PFSK-1 (cell line): ENCODE measurements at regions not wholly inside any gene's neighbourhood (a gene's known extent, or its start where the extent isn't known, plus 50 kb on each side); places are given as distances from the start of the nearest gene placed in this dataset.

ENCODE experiments used
- POLR2AphosphoS5 ChIP-seq: IDR thresholded peaks from 2 replicates; pipeline ENCODE4 v1.6.1; 2012; ENCODE audit warnings: low read depth, mild to moderate bottlenecking, control low read depth, low read length, moderate library complexity
- TF ChIP-seq, protein P1 (sequence below), 2 experiments: IDR thresholded peaks; 2 replicates each; pipeline versions ENCODE4 v1.6.1 to v1.8.0; 2011 to 2012; ENCODE audit warnings: low read depth in 2 of 2, low read length in 2 of 2, control low read depth in 1 of 2, inconsistent platforms in 1 of 2, mild to moderate bottlenecking in 1 of 2, moderate library complexity in 1 of 2; ENCODE audit not compliant: insufficient read depth in 1 of 2

DNA sequence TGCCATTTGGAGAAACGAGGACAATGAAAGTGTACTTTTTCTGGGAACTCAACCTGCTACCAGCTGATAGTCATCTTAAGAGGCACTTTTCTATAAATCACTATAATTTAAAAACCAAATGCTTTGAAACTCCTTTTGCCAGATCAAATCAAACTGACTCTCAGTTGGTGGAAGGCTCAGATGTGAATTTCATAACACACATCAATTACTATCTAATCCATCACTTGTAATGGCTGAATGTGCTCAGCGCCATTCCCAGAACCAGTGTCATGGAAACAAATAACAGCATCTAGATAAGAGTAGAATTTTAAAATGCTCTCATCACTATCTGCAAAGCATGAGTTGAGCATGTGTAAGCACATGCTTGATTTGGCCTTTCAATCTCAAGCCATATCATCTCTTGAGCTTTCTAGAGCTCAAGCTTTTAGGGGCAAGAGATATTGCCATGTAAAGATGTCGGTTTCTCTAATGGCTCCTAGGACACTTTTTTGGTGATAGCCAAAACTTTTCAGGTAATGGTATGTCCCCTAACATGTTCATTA lies 223.1 kb upstream of the ACVR2A start:
- no peak for TF ChIP-seq POLR2AphosphoS5
- TF ChIP-seq, protein P1, sequence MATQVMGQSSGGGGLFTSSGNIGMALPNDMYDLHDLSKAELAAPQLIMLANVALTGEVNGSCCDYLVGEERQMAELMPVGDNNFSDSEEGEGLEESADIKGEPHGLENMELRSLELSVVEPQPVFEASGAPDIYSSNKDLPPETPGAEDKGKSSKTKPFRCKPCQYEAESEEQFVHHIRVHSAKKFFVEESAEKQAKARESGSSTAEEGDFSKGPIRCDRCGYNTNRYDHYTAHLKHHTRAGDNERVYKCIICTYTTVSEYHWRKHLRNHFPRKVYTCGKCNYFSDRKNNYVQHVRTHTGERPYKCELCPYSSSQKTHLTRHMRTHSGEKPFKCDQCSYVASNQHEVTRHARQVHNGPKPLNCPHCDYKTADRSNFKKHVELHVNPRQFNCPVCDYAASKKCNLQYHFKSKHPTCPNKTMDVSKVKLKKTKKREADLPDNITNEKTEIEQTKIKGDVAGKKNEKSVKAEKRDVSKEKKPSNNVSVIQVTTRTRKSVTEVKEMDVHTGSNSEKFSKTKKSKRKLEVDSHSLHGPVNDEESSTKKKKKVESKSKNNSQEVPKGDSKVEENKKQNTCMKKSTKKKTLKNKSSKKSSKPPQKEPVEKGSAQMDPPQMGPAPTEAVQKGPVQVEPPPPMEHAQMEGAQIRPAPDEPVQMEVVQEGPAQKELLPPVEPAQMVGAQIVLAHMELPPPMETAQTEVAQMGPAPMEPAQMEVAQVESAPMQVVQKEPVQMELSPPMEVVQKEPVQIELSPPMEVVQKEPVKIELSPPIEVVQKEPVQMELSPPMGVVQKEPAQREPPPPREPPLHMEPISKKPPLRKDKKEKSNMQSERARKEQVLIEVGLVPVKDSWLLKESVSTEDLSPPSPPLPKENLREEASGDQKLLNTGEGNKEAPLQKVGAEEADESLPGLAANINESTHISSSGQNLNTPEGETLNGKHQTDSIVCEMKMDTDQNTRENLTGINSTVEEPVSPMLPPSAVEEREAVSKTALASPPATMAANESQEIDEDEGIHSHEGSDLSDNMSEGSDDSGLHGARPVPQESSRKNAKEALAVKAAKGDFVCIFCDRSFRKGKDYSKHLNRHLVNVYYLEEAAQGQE (IDR thresholded peaks at IDR 0.05; ENCODE audit: insufficient read depth in 1 of 2, low read depth in 2 of 2, low read length in 2 of 2) = no peak
